Endothelial cell of umbilical vein (primary cell): ENCODE measurements at regions not wholly inside any gene's neighbourhood (a gene's known extent, or its start where the extent isn't known, plus 50 kb on each side); places are given as distances from the start of the nearest gene placed in this dataset.
"Not testable (repeated sequence)": the region's sequence is repeated elsewhere in the genome, so short reads cannot be mapped to it uniquely, and the experiment has no call there.

Source experiments
- BruUV-seq: library from RNA; stranded (reverse); fragments of 400-500 nt; replicated peaks from 2 replicates; lab custom pipeline; 2021; lab: Mats Ljungman, UMichigan
- CTCF ChIA-PET: fragments of 300-600, 350-600 bp; sonication (Branson Sonifier 250); formaldehyde crosslinking; loops from one replicate; lab custom pipeline; 2021; ENCODE audit warnings: antibody characterized with exemption, inconsistent platforms; lab: Charles Lee
- POLR2A ChIA-PET: fragments of 300-600, 350-600 bp; sonication (Branson Sonifier 250); formaldehyde crosslinking; loops from one replicate; lab custom pipeline; 2021; ENCODE audit warnings: antibody characterized with exemption, inconsistent platforms; lab: Charles Lee
- DNase-seq: peaks from one replicate; pipeline ENCODE4 v3.0.0-alpha.2; 2011; ENCODE audit warnings: low read depth, low spot score
- FAIRE-seq: peaks from 2 replicates; lab custom pipeline; 2011; peaks lifted over from hg19 to GRCh38; lab: Jason Lieb, UNC
- H2AFZ ChIP-seq: 2 replicates; pipeline ENCODE4 v1.6.0; 2012; ENCODE audit warnings: low read depth, low read length, control low read depth, inconsistent platforms
- H3K27ac ChIP-seq: 2 replicates; pipeline ENCODE4 v1.5.1; 2011; ENCODE audit warnings: low read depth, mild to moderate bottlenecking, control low read depth, low read length, moderate library complexity; ENCODE audit not compliant: insufficient read depth
- H3K27me3 ChIP-seq, 2 experiments: 2 replicates each; pipeline versions ENCODE4 v1.6.0 to v1.6.1; 2011; ENCODE audit warnings: low read length in 2 of 2, mixed read lengths in 1 of 2; ENCODE audit not compliant: control insufficient read depth in 2 of 2, insufficient read depth in 2 of 2
- H3K36me3 ChIP-seq, 2 experiments: 2 replicates in 1 of 2; 3 replicates in 1 of 2; pipeline ENCODE4 v1.5.1; 2011; ENCODE audit warnings: low read length in 2 of 2, mild to moderate bottlenecking in 1 of 2, moderate library complexity in 1 of 2; ENCODE audit not compliant: control insufficient read depth in 2 of 2, insufficient read depth in 2 of 2; ENCODE audit errors: extremely low read depth in 1 of 2
- H3K4me1 ChIP-seq: 3 replicates; pipeline ENCODE4 v1.5.1; 2011; ENCODE audit warnings: mild to moderate bottlenecking, low read length; ENCODE audit not compliant: control insufficient read depth, insufficient read depth; ENCODE audit errors: extremely low read depth
- H3K4me2 ChIP-seq: 2 replicates; pipeline ENCODE4 v1.6.1; 2011; ENCODE audit warnings: low read length, control low read depth, mixed read lengths; ENCODE audit not compliant: insufficient read depth
- H3K4me3 ChIP-seq, 3 experiments: fragments of 200-600 bp in 1 of 3; sonication (generic), shearing (Covaris generic) in 1 of 3; replicated peaks in 1 of 3; 2 replicates each; pipeline ENCODE4 v1.5.1; 2011 to 2016; ENCODE audit warnings: control low read depth in 3 of 3, low read length in 3 of 3, mild to moderate bottlenecking in 2 of 3, inconsistent platforms in 1 of 3, low read depth in 1 of 3, moderate library complexity in 1 of 3; ENCODE audit not compliant: insufficient read depth in 1 of 3
- H3K79me2 ChIP-seq: 2 replicates; pipeline ENCODE4 v1.6.0; 2012; ENCODE audit warnings: low read length, inconsistent platforms; ENCODE audit not compliant: control insufficient read depth, insufficient read depth
- H3K9ac ChIP-seq: replicated peaks from 2 replicates; pipeline ENCODE3; 2011; ENCODE audit warnings: low read length, control low read depth; ENCODE audit not compliant: insufficient read depth; ENCODE audit errors: extremely low read depth
- H3K9me1 ChIP-seq: replicated peaks from 3 replicates; pipeline ENCODE4 v1.6.0; 2011; ENCODE audit warnings: mild to moderate bottlenecking, low read length; ENCODE audit not compliant: control insufficient read depth, insufficient read depth; ENCODE audit errors: extremely low read depth
- H3K9me3 ChIP-seq: replicated peaks from 2 replicates; pipeline ENCODE4 v1.5.1; 2012; ENCODE audit warnings: low read length, inconsistent platforms; ENCODE audit not compliant: control insufficient read depth, insufficient read depth
- H4K20me1 ChIP-seq: replicated peaks from 2 replicates; pipeline ENCODE3; 2011; ENCODE audit warnings: mild to moderate bottlenecking, low read length; ENCODE audit not compliant: control insufficient read depth, insufficient read depth; ENCODE audit errors: extremely low read depth
- EZH2 ChIP-seq: IDR thresholded peaks from 2 replicates; pipeline ENCODE4 v1.6.1; 2012; ENCODE audit warnings: borderline replicate concordance, low read depth, mild to moderate bottlenecking, moderate library complexity, low read length, inconsistent platforms; ENCODE audit not compliant: severe bottlenecking
- GATA2 ChIP-seq: IDR thresholded peaks from 2 replicates; pipeline ENCODE4 v1.7.0; 2011; ENCODE audit warnings: low read depth, mild to moderate bottlenecking, moderate library complexity, mixed read lengths, low read length; ENCODE audit not compliant: insufficient read length, insufficient read depth
- JUN ChIP-seq: IDR thresholded peaks from 2 replicates; pipeline ENCODE4 v1.6.1; 2011; ENCODE audit warnings: borderline replicate concordance, low read depth; ENCODE audit not compliant: insufficient read length, insufficient read depth
- POLR2A ChIP-seq: IDR thresholded peaks from 2 replicates; pipeline ENCODE4 v1.6.1; 2012; ENCODE audit warnings: low read depth, mild to moderate bottlenecking, control low read depth, low read length
- dilution Hi-C: fragments of 300-500 bp; cut with MboI; formaldehyde crosslinking; loops from one replicate; pipeline ENCODE4 v1.15.0; 2019; ENCODE audit warnings: low sequenced_read_pairs; ENCODE audit not compliant: extremely low pct_ligation_motif_present
- intact Hi-C: fragments of 100-400 bp; cut with micrococcal nuclease; formaldehyde crosslinking; loops from one replicate; pipeline ENCODE4 v1.10.0; 2022
- TF ChIP-seq, protein P1 (sequence below): IDR thresholded peaks from 2 replicates; pipeline ENCODE4 v1.6.1; 2011; ENCODE audit not compliant: insufficient read depth, insufficient read length

DNA sequence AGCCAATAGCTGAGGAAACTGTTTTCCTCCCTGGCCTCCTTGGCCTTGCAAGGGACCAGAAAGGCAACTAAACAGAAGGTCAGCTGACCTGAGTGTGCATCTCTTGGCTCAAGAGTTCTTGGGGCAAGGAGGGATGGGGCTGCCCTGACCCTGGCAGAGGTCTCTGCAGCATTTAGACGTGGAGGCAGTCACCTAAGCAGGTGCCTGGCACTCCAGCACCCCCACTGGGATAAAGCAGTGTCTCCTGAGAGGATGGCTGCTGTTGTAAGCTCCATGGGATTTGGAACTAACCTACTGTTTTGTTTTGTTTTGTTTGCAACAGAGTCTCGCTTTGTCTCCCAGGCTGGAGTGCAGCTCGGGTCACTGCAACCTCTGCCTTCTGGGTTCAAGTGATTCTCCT is 185.2 kb downstream of the TBC1D2B start:
- BruUV-seq: no TSS peak
- intact Hi-C loops: no loop called here
- no peak overlapping the region for H3K4me2 ChIP-seq
- CTCF ChIA-PET: no interaction called here
- TF ChIP-seq EZH2 (no peak), JUN (no peak), POLR2A (no peak), GATA2 (no peak)
- TF ChIP-seq, protein P1, sequence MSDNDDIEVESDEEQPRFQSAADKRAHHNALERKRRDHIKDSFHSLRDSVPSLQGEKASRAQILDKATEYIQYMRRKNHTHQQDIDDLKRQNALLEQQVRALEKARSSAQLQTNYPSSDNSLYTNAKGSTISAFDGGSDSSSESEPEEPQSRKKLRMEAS: no peak
- H3K27me3 ChIP-seq: no peaks in the 10 kb centered on the region
- no peak overlapping the region for H3K9ac ChIP-seq
- H3K27ac ChIP-seq: no peak overlapping the region
- H3K9me3 ChIP-seq: no peaks in the 10 kb centered on the region
- no peak overlapping the region for H3K4me3 ChIP-seq
- H4K20me1 ChIP-seq: no peaks in the 10 kb centered on the region
- no peaks in the 10 kb centered on the region for H3K79me2 ChIP-seq
- FAIRE-seq (no peak), DNase-seq (no peak)
- H2AFZ ChIP-seq: no peak overlapping the region
- dilution Hi-C loops: no loop called here
- H3K36me3 ChIP-seq: no peaks in the 10 kb centered on the region
- no peaks in the 10 kb centered on the region for H3K4me1 ChIP-seq
- POLR2A ChIA-PET: no interaction called here
- no peaks in the 10 kb centered on the region for H3K9me1 ChIP-seq

DNA sequence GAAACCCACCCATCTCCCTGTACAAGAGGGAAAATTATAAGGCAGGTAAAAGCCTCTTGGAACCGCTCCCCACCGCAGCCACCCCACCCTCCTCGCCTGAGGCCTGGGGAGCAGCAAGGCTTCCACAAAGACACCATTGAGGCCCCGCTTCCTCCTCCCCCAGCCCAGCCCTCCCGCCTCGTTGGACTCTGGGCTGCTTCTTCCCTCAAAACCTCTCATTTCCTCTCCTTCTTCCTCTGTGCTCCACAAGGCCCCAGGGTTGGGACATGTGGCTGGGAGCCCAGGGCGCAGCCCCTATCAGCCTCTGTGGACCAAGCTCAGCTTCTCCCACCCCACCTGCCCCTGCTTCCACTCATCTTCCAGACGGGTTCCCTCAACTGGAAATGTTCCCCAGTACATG is 185.6 kb downstream of the TBC1D2B start:
- DNase-seq, H3K4me2 ChIP-seq, intact Hi-C loops, BruUV-seq, H3K9me1 ChIP-seq, H3K4me1 ChIP-seq, H2AFZ ChIP-seq, CTCF ChIA-PET, POLR2A ChIA-PET, H3K79me2 ChIP-seq, H3K4me3 ChIP-seq, H3K9me3 ChIP-seq, FAIRE-seq, H3K27me3 ChIP-seq, H4K20me1 ChIP-seq, H3K9ac ChIP-seq, dilution Hi-C loops, H3K27ac ChIP-seq, H3K36me3 ChIP-seq: not testable (repeated sequence)

DNA sequence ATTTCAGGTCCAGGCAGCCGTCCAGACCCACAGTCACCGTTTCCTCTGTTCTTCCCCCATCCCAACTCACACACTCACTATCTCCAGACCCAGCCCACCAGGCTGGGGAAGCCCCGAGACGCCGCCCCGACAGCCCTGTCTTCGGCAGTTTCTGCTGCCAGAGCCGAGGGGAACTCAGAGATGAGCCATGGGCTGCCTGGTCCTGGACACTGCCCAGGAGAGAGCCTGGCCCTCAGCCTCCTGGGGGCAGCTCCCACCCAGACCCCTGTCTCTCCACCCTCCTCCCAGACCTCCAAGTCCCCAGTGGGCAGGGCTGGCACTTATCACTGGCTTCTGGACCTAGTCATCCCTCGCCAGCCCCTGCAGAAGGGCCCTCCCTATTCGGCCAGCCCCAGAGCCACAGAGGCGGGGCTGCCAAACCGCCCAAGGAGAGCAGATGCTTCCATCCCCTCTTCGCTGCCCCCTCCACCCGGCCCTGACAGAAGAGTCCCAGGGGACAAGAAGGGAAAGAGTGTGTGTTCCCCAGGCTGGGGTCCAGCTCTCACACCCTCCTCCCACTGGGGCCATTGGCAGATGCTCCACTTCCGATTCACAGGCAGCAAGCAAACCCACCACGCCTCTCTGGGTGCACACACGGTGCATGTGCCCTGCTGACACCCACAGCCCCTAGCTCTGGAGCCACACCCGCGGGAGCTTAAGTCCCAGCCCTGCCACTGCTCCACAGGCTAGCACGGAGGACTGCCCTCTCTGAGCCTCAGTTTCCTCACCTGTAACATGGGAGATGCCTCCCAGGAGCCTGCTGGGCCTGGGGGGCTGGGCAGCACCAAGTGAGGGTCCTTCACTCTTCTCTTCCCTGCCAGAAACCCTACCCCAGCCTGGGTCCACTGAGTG is 186.4 kb downstream of the TBC1D2B start:
- BruUV-seq, H3K4me3 ChIP-seq, H3K9me3 ChIP-seq, H3K4me1 ChIP-seq, POLR2A ChIA-PET, FAIRE-seq, H3K27ac ChIP-seq, H3K9me1 ChIP-seq, H3K9ac ChIP-seq, CTCF ChIA-PET, H2AFZ ChIP-seq, H4K20me1 ChIP-seq, dilution Hi-C loops, DNase-seq, H3K36me3 ChIP-seq, H3K79me2 ChIP-seq, H3K27me3 ChIP-seq, H3K4me2 ChIP-seq, intact Hi-C loops: not testable (repeated sequence)
